Choroid plexus epithelial cell (primary cell): ENCODE measurements at regions not wholly inside any gene's neighbourhood (a gene's known extent, or its start where the extent isn't known, plus 50 kb on each side); places are given as distances from the start of the nearest gene placed in this dataset.

Source experiments
- DNase-seq: peaks from one replicate; pipeline ENCODE4 v3.0.0-alpha.2; 2010; ENCODE audit warnings: low read depth
- H3K4me3 ChIP-seq: 2 replicates; pipeline ENCODE4 v1.5.1; 2011; ENCODE audit warnings: low read depth, mild to moderate bottlenecking, control low read depth, low read length, moderate library complexity
- CTCF ChIP-seq: conservative IDR thresholded peaks from 2 replicates; pipeline ENCODE4 v1.5.1; 2011; ENCODE audit warnings: low read depth, mild to moderate bottlenecking, control low read depth, inconsistent platforms, low read length, moderate library complexity

- no peak for DNase-seq
- no peak overlapping the region for H3K4me3 ChIP-seq
Observed at GRCh38 chr11:79627281-79627680, 186.5 kb upstream of the TENM4 start.

GRCh38 chr11:79626135-79627075 is 185.6 kb upstream of the TENM4 start:
- TF ChIP-seq CTCF = no peak
- no peak overlapping the region for H3K4me3 ChIP-seq
- DNase-seq = no peak

More at GRCh38 chr11:79627281-79627680, 186.5 kb upstream of the TENM4 start:
- TF ChIP-seq CTCF = no peak

- no peak for DNase-seq
- TF ChIP-seq CTCF = no peak
- no peak overlapping the region for H3K4me3 ChIP-seq
Observed at GRCh38 chr11:79623375-79623774, 182.5 kb upstream of the TENM4 start.

GRCh38 chr11:79617561-79617960 is 176.7 kb upstream of the TENM4 start:
- H3K4me3 ChIP-seq = no peak overlapping the region
- TF ChIP-seq CTCF = no peak
- no peak for DNase-seq

GRCh38 chr11:79616392-79616851 is 175.6 kb upstream of the TENM4 start:
- no peak for DNase-seq
- no peak overlapping the region for H3K4me3 ChIP-seq
- TF ChIP-seq CTCF = no peak

GRCh38 chr11:79615425-79615824 is 174.6 kb upstream of the TENM4 start:
- no peak for DNase-seq
- no peak overlapping the region for H3K4me3 ChIP-seq
- TF ChIP-seq CTCF = no peak

GRCh38 chr11:79610678-79611077 is 169.8 kb upstream of the TENM4 start:
- no peak overlapping the region for H3K4me3 ChIP-seq
- TF ChIP-seq CTCF = no peak
- no peak for DNase-seq
